ENCODE measurements at regions not wholly inside any gene's neighbourhood (a gene's known extent, or its start where the extent isn't known, plus 50 kb on each side); places are given as distances from the start of the nearest gene placed in this dataset.

DNA sequence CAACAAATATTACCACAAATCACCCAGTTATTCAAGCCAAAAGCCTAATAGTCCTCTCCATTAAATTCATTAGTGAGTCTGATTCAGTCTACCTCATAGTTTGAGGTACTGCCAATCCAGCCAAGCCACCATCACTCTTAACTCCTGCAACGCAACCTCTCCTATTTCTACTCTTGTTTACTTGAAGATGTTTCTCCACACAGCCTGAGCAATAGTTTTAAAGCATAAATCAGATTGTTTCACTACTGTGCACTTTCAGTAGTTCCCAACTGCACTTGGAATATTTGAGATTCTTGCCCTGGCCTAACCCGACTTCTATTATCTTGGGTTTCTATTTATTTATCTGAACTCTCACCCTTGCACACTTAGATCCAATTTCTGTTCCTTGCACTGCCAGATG is 85.5 kb downstream of the YIPF5 start:
- no peak overlapping the region for H3K4me3 ChIP-seq
- no peak for TF ChIP-seq POLR2A (IDR thresholded peaks at IDR 0.05)
- TF ChIP-seq CTCF (IDR thresholded peaks at IDR 0.05 in 4 of 5, conservative IDR thresholded peaks at IDR 0.05 in 1 of 5), result no peak
- in situ Hi-C loops (cut with MboI; ENCODE audit: low sequenced_read_pairs in 4 of 4), result no loop called here
- intact Hi-C loops (cut with DNase I; ENCODE audit: low total_unique reads), result no loop called here
- H3K27me3 ChIP-seq, result no peaks in the 10 kb centered on the region
- no peak overlapping the region for H3K27ac ChIP-seq
- H3K9me3 ChIP-seq, result peaks cover 0 to 3% (median 0%) of the 10 kb centered on the region in 3 donors
- no peaks in the 10 kb centered on the region for H3K36me3 ChIP-seq
- DNase-seq, result no peak
- ATAC-seq, result no peak
- H3K4me1 ChIP-seq, result peaks cover 0 to 9% of the 10 kb centered on the region in 2 donors

- Histone ChIP-seq H3K4me1 (peaks cover 0 to 12% of the 10 kb centered on the region in 2 donors), H3K9me3 (peaks cover 0 to 3% (median 0%) of the 10 kb centered on the region in 3 donors), H3K36me3 (no peaks in the 10 kb centered on the region), H3K27me3 (no peaks in the 10 kb centered on the region), H3K4me3 (no peak overlapping the region), H3K27ac (no peak overlapping the region)
- DNase-seq (no peak), ATAC-seq (no peak)
- intact Hi-C loops (cut with DNase I; ENCODE audit: low total_unique reads) (no loop called here), in situ Hi-C loops (cut with MboI; ENCODE audit: low sequenced_read_pairs in 4 of 4) (no loop called here)
- no peak for TF ChIP-seq POLR2A (IDR thresholded peaks at IDR 0.05)
- no peak for TF ChIP-seq CTCF (IDR thresholded peaks at IDR 0.05 in 4 of 5, conservative IDR thresholded peaks at IDR 0.05 in 1 of 5)
Measured at GRCh38 chr5:144085381-144085780, 85.1 kb downstream of the YIPF5 start.

DNA sequence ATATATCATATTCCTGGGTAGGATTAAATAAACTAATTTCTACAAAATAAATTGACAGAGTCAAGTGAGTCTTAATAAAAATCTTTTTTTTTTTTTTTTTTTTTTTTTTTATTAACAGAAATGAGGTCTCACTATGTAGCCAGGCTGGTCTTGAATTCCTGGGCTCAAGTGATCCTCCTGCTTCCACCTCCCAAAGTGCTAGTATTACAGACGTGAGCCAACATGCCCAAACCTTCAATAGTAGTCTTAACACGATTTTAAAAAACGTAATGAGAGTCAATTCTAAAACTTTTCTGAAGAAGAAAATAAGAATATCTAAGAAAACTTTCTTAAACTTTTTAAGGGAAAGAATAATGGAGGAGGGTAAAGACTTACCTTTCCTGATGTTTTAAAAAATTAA is 84.2 kb downstream of the YIPF5 start:
- Histone ChIP-seq H3K27ac (no peak overlapping the region), H3K36me3 (no peaks in the 10 kb centered on the region), H3K4me1 (peaks cover 0 to 12% of the 10 kb centered on the region in 2 donors), H3K4me3 (no peak overlapping the region), H3K27me3 (no peaks in the 10 kb centered on the region), H3K9me3 (peaks cover 0 to 3% (median 0%) of the 10 kb centered on the region in 3 donors)
- in situ Hi-C loops (cut with MboI; ENCODE audit: low sequenced_read_pairs in 4 of 4), result no loop called here
- TF ChIP-seq POLR2A (IDR thresholded peaks at IDR 0.05) (no peak), CTCF (IDR thresholded peaks at IDR 0.05 in 4 of 5, conservative IDR thresholded peaks at IDR 0.05 in 1 of 5) (no peak)
- intact Hi-C loops (cut with DNase I; ENCODE audit: low total_unique reads), result no loop called here
- no peak for DNase-seq
- ATAC-seq, result no peak

DNA sequence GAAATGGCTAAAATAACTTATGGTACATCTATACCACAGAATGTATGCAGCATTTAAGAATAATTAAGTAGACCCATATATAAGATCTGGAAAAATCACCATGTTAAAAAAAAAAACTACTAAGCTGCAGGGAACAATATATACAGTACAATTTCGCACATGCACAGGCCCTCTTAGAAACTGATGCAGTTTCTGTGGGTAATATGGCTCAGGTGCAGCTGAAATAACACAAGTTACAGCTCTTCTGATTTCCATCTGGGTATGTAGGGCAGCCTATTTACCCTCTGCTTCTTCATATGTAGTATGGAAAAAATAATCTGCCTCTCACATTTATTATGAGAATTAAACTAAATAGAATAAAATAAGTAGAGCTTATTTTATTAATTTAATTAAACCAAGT is 82.9 kb downstream of the YIPF5 start:
- no peak for ATAC-seq

More for the DNA sequence above, 82.9 kb downstream of the YIPF5 start:
- in situ Hi-C loops (cut with MboI; ENCODE audit: low sequenced_read_pairs in 4 of 4), result no loop called here
- H3K4me3 ChIP-seq, result no peak overlapping the region
- TF ChIP-seq CTCF (IDR thresholded peaks at IDR 0.05 in 4 of 5, conservative IDR thresholded peaks at IDR 0.05 in 1 of 5), result no peak
- no peak for TF ChIP-seq POLR2A (IDR thresholded peaks at IDR 0.05)
- H3K36me3 ChIP-seq, result no peaks in the 10 kb centered on the region
- no peak overlapping the region for H3K27ac ChIP-seq
- H3K9me3 ChIP-seq, result no peaks in the 10 kb centered on the region
- DNase-seq, result no peak
- intact Hi-C loops (cut with DNase I; ENCODE audit: low total_unique reads), result no loop called here
- no peaks in the 10 kb centered on the region for H3K27me3 ChIP-seq
- peaks cover 0 to 12% of the 10 kb centered on the region in 2 donors for H3K4me1 ChIP-seq
